GM10248 (cell line): ENCODE measurements at regions not wholly inside any gene's neighbourhood (a gene's known extent, or its start where the extent isn't known, plus 50 kb on each side); places are given as distances from the start of the nearest gene placed in this dataset.

Experiments used
- CTCF ChIA-PET: fragments of 300-600 bp; sonication (Branson Sonifier 250); formaldehyde crosslinking; extraction: SDS; loops from one replicate; lab custom pipeline; 2021; ENCODE audit warnings: antibody characterized with exemption; lab: Yijun Ruan, JAX
- POLR2A ChIA-PET: fragments of 350-650 bp; sonication (Branson Sonifier 250); formaldehyde crosslinking; extraction: SDS; loops from one replicate; lab custom pipeline; 2020; ENCODE audit warnings: antibody characterized with exemption; lab: Yijun Ruan, JAX
- DNase-seq: peaks from one replicate; pipeline ENCODE4 v3.0.0; 2012; ENCODE audit errors: extremely low spot score
- TF ChIP-seq, protein P1 (sequence below): IDR thresholded peaks from 2 replicates; pipeline ENCODE4 v1.5.1; 2012; ENCODE audit warnings: mild to moderate bottlenecking, low read depth; ENCODE audit errors: extremely low read depth, missing control alignments, control extremely low read depth

DNA sequence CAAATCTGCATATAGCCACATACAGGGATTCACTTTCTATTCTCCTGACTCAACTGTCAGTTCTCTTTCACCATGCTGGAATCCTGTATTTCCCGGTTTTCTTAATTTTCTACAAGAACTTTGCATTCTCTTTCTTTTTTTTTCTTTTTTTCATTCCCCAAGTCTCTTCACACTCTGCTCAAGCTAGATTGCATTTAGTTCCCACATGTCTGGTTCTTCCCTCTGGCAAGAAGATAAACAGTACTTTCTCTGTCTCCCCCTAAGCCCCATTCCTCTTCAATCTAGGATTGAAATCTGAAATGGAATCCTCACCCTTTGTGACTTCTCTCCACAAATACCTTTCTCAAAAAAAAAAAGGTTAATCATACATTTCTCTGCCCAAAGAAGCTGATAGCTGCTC lies 64.2 kb upstream of the SLC12A2 start:
- POLR2A ChIA-PET, result no interaction called here
- TF ChIP-seq, protein P1, sequence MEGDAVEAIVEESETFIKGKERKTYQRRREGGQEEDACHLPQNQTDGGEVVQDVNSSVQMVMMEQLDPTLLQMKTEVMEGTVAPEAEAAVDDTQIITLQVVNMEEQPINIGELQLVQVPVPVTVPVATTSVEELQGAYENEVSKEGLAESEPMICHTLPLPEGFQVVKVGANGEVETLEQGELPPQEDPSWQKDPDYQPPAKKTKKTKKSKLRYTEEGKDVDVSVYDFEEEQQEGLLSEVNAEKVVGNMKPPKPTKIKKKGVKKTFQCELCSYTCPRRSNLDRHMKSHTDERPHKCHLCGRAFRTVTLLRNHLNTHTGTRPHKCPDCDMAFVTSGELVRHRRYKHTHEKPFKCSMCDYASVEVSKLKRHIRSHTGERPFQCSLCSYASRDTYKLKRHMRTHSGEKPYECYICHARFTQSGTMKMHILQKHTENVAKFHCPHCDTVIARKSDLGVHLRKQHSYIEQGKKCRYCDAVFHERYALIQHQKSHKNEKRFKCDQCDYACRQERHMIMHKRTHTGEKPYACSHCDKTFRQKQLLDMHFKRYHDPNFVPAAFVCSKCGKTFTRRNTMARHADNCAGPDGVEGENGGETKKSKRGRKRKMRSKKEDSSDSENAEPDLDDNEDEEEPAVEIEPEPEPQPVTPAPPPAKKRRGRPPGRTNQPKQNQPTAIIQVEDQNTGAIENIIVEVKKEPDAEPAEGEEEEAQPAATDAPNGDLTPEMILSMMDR, result no peak
- no peak for DNase-seq
- CTCF ChIA-PET, result interaction anchor here (1.2 to 2.0 kb wide), 2 partner anchors 14 to 22 kb away, joined by 3 to 5 read pairs; no protein-coding TSS in a partner anchor

DNA sequence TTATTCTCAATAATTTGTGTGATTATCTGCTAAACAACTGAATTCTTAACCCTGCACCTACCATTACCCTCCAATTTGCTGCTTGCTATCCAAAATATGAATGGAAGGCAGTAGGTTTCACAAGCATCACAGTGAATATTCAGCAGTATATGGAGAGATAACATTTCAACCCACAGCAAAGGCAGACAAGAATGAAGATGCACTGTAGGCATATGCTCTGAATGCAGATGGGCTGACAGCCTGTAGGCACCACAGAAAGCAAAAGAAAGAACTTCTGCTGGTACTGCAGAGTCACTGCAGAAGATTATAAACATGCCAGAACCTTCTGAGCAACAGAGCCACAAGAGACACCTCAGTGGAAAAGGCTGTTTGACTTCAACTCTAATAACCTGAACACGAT lies 63.6 kb upstream of the SLC12A2 start:
- DNase-seq, result no peak
- CTCF ChIA-PET, result interaction anchor here (2.0 kb wide), 1 partner anchor 13 kb away, joined by 5 read pairs; no protein-coding TSS in a partner anchor
- TF ChIP-seq, protein P1, result no peak
- POLR2A ChIA-PET, result no interaction called here

DNA sequence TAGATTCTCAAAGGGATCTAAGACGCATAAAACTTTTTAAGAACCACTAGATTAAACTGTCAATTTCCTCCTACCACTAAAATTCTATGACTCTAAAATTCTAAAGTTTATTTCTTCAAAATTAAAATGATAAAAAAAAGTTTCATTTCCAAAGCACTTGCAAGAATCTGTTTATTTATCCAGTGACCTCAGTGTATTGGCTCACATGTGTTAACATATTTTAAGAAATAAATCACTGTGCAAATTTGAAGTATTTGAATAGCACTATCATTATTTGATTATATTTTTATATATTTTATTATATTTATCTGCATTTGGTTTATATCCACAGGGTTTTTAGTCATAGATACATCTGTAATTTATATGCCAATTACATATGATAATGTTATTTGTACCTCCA lies 62.2 kb upstream of the SLC12A2 start:
- POLR2A ChIA-PET, result no interaction called here
- CTCF ChIA-PET, result no interaction called here
- TF ChIP-seq, protein P1, result no peak
- DNase-seq, result no peak
